ENCODE measurements at regions not wholly inside any gene's neighbourhood (a gene's known extent, or its start where the extent isn't known, plus 50 kb on each side); places are given as distances from the start of the nearest gene placed in this dataset.
"Not testable (repeated sequence)": the region's sequence is repeated elsewhere in the genome, so short reads cannot be mapped to it uniquely, and the experiment has no call there.

GRCh38 chr16:29136046-29136696 lies 151.3 kb downstream of the LAT start:
- H3K4me1 ChIP-seq (ENCODE audit: control insufficient read depth, low read depth, low read length); H3K27me3 ChIP-seq (ENCODE audit: control insufficient read depth, insufficient read depth, low read length): not testable (repeated sequence)

GRCh38 chr16:29135098-29135497 lies 150.2 kb downstream of the LAT start:
- not testable (repeated sequence) for H3K9ac ChIP-seq (ENCODE audit: low read length); H3K36me3 ChIP-seq (ENCODE audit: control insufficient read depth, low read depth, low read length); H3K4me3 ChIP-seq (ENCODE audit: low read length); H3K9me3 ChIP-seq (ENCODE audit: control insufficient read depth, low read depth, low read length); H3K4me1 ChIP-seq (ENCODE audit: control insufficient read depth, low read depth, low read length); H3K27ac ChIP-seq (ENCODE audit: low read length); H3K27me3 ChIP-seq (ENCODE audit: control insufficient read depth, insufficient read depth, low read length)

More at GRCh38 chr16:29136046-29136696, 151.3 kb downstream of the LAT start:
- not testable (repeated sequence) for H3K27ac ChIP-seq (ENCODE audit: low read length); H3K9ac ChIP-seq (ENCODE audit: low read length); H3K9me3 ChIP-seq (ENCODE audit: control insufficient read depth, low read depth, low read length); H3K4me3 ChIP-seq (ENCODE audit: low read length); H3K36me3 ChIP-seq (ENCODE audit: control insufficient read depth, low read depth, low read length)

- not testable (repeated sequence) for H3K4me3 ChIP-seq (ENCODE audit: low read length)
Measured at GRCh38 chr16:29133681-29134430, 149.0 kb downstream of the LAT start.

GRCh38 chr16:29132869-29133268 lies 148.0 kb downstream of the LAT start:
- H3K9me3 ChIP-seq (ENCODE audit: control insufficient read depth, low read depth, low read length); H3K27ac ChIP-seq (ENCODE audit: low read length); H3K4me3 ChIP-seq (ENCODE audit: low read length); H3K4me1 ChIP-seq (ENCODE audit: control insufficient read depth, low read depth, low read length); H3K9ac ChIP-seq (ENCODE audit: low read length); H3K36me3 ChIP-seq (ENCODE audit: control insufficient read depth, low read depth, low read length); H3K27me3 ChIP-seq (ENCODE audit: control insufficient read depth, insufficient read depth, low read length): not testable (repeated sequence)

More at GRCh38 chr16:29133681-29134430, 149.0 kb downstream of the LAT start:
- not testable (repeated sequence) for H3K9ac ChIP-seq (ENCODE audit: low read length); H3K27ac ChIP-seq (ENCODE audit: low read length); H3K36me3 ChIP-seq (ENCODE audit: control insufficient read depth, low read depth, low read length); H3K9me3 ChIP-seq (ENCODE audit: control insufficient read depth, low read depth, low read length); H3K27me3 ChIP-seq (ENCODE audit: control insufficient read depth, insufficient read depth, low read length); H3K4me1 ChIP-seq (ENCODE audit: control insufficient read depth, low read depth, low read length)

GRCh38 chr16:29132444-29132843 lies 147.6 kb downstream of the LAT start:
- not testable (repeated sequence) for H3K4me1 ChIP-seq (ENCODE audit: control insufficient read depth, low read depth, low read length); H3K9ac ChIP-seq (ENCODE audit: low read length); H3K4me3 ChIP-seq (ENCODE audit: low read length); H3K9me3 ChIP-seq (ENCODE audit: control insufficient read depth, low read depth, low read length); H3K36me3 ChIP-seq (ENCODE audit: control insufficient read depth, low read depth, low read length); H3K27ac ChIP-seq (ENCODE audit: low read length); H3K27me3 ChIP-seq (ENCODE audit: control insufficient read depth, insufficient read depth, low read length)

- not testable (repeated sequence) for H3K27ac ChIP-seq (ENCODE audit: low read length); H3K4me1 ChIP-seq (ENCODE audit: control insufficient read depth, low read depth, low read length); H3K4me3 ChIP-seq (ENCODE audit: low read length)
Measured at GRCh38 chr16:29130901-29131851, 146.3 kb downstream of the LAT start.

GRCh38 chr16:29130131-29130711 lies 145.4 kb downstream of the LAT start:
- H3K9me3 ChIP-seq (ENCODE audit: control insufficient read depth, low read depth, low read length); H3K4me1 ChIP-seq (ENCODE audit: control insufficient read depth, low read depth, low read length); H3K27ac ChIP-seq (ENCODE audit: low read length); H3K9ac ChIP-seq (ENCODE audit: low read length); H3K4me3 ChIP-seq (ENCODE audit: low read length); H3K36me3 ChIP-seq (ENCODE audit: control insufficient read depth, low read depth, low read length): not testable (repeated sequence)
- peaks cover 14% of the 10 kb centered on the region for H3K27me3 ChIP-seq (ENCODE audit: control insufficient read depth, insufficient read depth, low read length)

More at GRCh38 chr16:29130901-29131851, 146.3 kb downstream of the LAT start:
- H3K27me3 ChIP-seq (ENCODE audit: control insufficient read depth, insufficient read depth, low read length); H3K9me3 ChIP-seq (ENCODE audit: control insufficient read depth, low read depth, low read length); H3K9ac ChIP-seq (ENCODE audit: low read length); H3K36me3 ChIP-seq (ENCODE audit: control insufficient read depth, low read depth, low read length): not testable (repeated sequence)

- not testable (repeated sequence) for H3K27ac ChIP-seq (ENCODE audit: low read length); H3K9ac ChIP-seq (ENCODE audit: low read length); H3K4me3 ChIP-seq (ENCODE audit: low read length); H3K36me3 ChIP-seq (ENCODE audit: control insufficient read depth, low read depth, low read length); H3K9me3 ChIP-seq (ENCODE audit: control insufficient read depth, low read depth, low read length); H3K4me1 ChIP-seq (ENCODE audit: control insufficient read depth, low read depth, low read length)
- H3K27me3 ChIP-seq (ENCODE audit: control insufficient read depth, insufficient read depth, low read length), result peaks cover 19% of the 10 kb centered on the region
Measured at GRCh38 chr16:29129458-29130038, 144.7 kb downstream of the LAT start.

GRCh38 chr16:29128732-29129457 lies 144.0 kb downstream of the LAT start:
- H3K27me3 ChIP-seq (ENCODE audit: control insufficient read depth, insufficient read depth, low read length), result peaks cover 19% of the 10 kb centered on the region
- not testable (repeated sequence) for H3K27ac ChIP-seq (ENCODE audit: low read length); H3K36me3 ChIP-seq (ENCODE audit: control insufficient read depth, low read depth, low read length); H3K4me1 ChIP-seq (ENCODE audit: control insufficient read depth, low read depth, low read length); H3K4me3 ChIP-seq (ENCODE audit: low read length); H3K9me3 ChIP-seq (ENCODE audit: control insufficient read depth, low read depth, low read length); H3K9ac ChIP-seq (ENCODE audit: low read length)

- H3K36me3 ChIP-seq (ENCODE audit: control insufficient read depth, low read depth, low read length); H3K9me3 ChIP-seq (ENCODE audit: control insufficient read depth, low read depth, low read length); H3K9ac ChIP-seq (ENCODE audit: low read length); H3K4me1 ChIP-seq (ENCODE audit: control insufficient read depth, low read depth, low read length); H3K27ac ChIP-seq (ENCODE audit: low read length); H3K4me3 ChIP-seq (ENCODE audit: low read length): not testable (repeated sequence)
- peaks cover 19% of the 10 kb centered on the region for H3K27me3 ChIP-seq (ENCODE audit: control insufficient read depth, insufficient read depth, low read length)
Measured at GRCh38 chr16:29127806-29128420, 143.1 kb downstream of the LAT start.

Measured in iPS-18a (cell line).